Glomerular visceral epithelial cell (primary cell): ENCODE measurements at regions not wholly inside any gene's neighbourhood (a gene's known extent, or its start where the extent isn't known, plus 50 kb on each side); places are given as distances from the start of the nearest gene placed in this dataset.

ENCODE experiments used
- DNase-seq: peaks from one replicate; pipeline ENCODE4 v3.0.0-alpha.2; 2016; ENCODE audit errors: extremely low spot score

- DNase-seq = no peak
Observed at GRCh38 chr10:61188101-61188500, 244.1 kb upstream of the RHOBTB1 start.

- no peak for DNase-seq
Observed at GRCh38 chr10:61187601-61188000, 243.6 kb upstream of the RHOBTB1 start.

- DNase-seq = no peak
Observed at GRCh38 chr10:61186408-61186807, 242.4 kb upstream of the RHOBTB1 start.

- no peak for DNase-seq
Observed at GRCh38 chr10:61184429-61184828, 240.4 kb upstream of the RHOBTB1 start.

- no peak for DNase-seq
Observed at GRCh38 chr10:61183967-61184366, 240.0 kb upstream of the RHOBTB1 start.

- DNase-seq = no peak
Observed at GRCh38 chr10:61181832-61182231, 237.8 kb upstream of the RHOBTB1 start.

- DNase-seq = no peak
Observed at GRCh38 chr10:61179771-61180170, 235.8 kb upstream of the RHOBTB1 start.

- DNase-seq = no peak
Observed at GRCh38 chr10:61176424-61176823, 232.4 kb upstream of the RHOBTB1 start.

GRCh38 chr10:61175316-61175715, 231.3 kb upstream of the RHOBTB1 start:
- DNase-seq = no peak

GRCh38 chr10:61173450-61173849, 229.5 kb upstream of the RHOBTB1 start:
- no peak for DNase-seq

GRCh38 chr10:61172182-61172926, 228.4 kb upstream of the RHOBTB1 start:
- no peak for DNase-seq

GRCh38 chr10:61170594-61170993, 226.6 kb upstream of the RHOBTB1 start:
- no peak for DNase-seq

- no peak for DNase-seq
Observed at GRCh38 chr10:61169294-61169693, 225.3 kb upstream of the RHOBTB1 start.

GRCh38 chr10:61166489-61166888, 222.5 kb upstream of the RHOBTB1 start:
- no peak for DNase-seq

GRCh38 chr10:61166065-61166464, 222.1 kb upstream of the RHOBTB1 start:
- DNase-seq = no peak

GRCh38 chr10:61164458-61165160, 220.6 kb upstream of the RHOBTB1 start:
- no peak for DNase-seq

GRCh38 chr10:61163403-61163802, 219.4 kb upstream of the RHOBTB1 start:
- no peak for DNase-seq

GRCh38 chr10:61160253-61160652, 216.3 kb upstream of the RHOBTB1 start:
- no peak for DNase-seq

- no peak for DNase-seq
Observed at GRCh38 chr10:61159253-61159652, 215.3 kb upstream of the RHOBTB1 start.

- DNase-seq = no peak
Observed at GRCh38 chr10:61157182-61157581, 213.2 kb upstream of the RHOBTB1 start.

- DNase-seq = no peak
Observed at GRCh38 chr10:61153771-61154170, 209.8 kb upstream of the RHOBTB1 start.

- no peak for DNase-seq
Observed at GRCh38 chr10:61151059-61151458, 207.1 kb upstream of the RHOBTB1 start.

GRCh38 chr10:61148451-61148850, 204.5 kb upstream of the RHOBTB1 start:
- DNase-seq = no peak
